D721Med (cell line): ENCODE measurements at regions not wholly inside any gene's neighbourhood (a gene's known extent, or its start where the extent isn't known, plus 50 kb on each side); places are given as distances from the start of the nearest gene placed in this dataset.

Source experiments
- DNase-seq: peaks from one replicate; pipeline ENCODE4 v3.0.0; 2011; ENCODE audit warnings: low spot score; ENCODE audit not compliant: insufficient read length
- FAIRE-seq: peaks from 2 replicates; lab custom pipeline; 2011; peaks lifted over from hg19 to GRCh38; lab: Jason Lieb, UNC
- TF ChIP-seq, protein P1 (sequence below): IDR thresholded peaks from 2 replicates; pipeline ENCODE4 v1.5.1; 2012; ENCODE audit warnings: mild to moderate bottlenecking, control low read depth; ENCODE audit not compliant: insufficient read depth; ENCODE audit errors: missing control alignments

DNA sequence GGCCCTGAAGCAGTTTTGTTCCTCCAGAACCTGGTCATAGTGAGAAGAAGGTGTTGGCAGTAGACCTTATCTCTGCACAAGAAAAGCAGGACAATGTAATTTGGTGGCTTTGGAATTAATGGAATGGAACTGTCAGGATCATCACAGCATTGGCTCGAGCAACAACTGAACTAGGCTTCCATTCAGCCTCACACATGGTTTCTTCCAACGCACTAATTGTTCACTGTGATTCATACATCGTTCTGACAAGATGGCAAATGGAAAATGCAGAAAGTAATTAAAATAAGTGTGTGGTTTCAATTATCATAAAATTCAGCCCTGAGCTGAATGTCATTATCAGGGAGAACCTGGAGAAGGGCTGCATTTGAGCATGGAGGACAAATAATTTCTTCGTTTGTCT is 80.6 kb downstream of the MFSD1 start:
- DNase-seq (no peak), FAIRE-seq (no peak)
- TF ChIP-seq, protein P1, sequence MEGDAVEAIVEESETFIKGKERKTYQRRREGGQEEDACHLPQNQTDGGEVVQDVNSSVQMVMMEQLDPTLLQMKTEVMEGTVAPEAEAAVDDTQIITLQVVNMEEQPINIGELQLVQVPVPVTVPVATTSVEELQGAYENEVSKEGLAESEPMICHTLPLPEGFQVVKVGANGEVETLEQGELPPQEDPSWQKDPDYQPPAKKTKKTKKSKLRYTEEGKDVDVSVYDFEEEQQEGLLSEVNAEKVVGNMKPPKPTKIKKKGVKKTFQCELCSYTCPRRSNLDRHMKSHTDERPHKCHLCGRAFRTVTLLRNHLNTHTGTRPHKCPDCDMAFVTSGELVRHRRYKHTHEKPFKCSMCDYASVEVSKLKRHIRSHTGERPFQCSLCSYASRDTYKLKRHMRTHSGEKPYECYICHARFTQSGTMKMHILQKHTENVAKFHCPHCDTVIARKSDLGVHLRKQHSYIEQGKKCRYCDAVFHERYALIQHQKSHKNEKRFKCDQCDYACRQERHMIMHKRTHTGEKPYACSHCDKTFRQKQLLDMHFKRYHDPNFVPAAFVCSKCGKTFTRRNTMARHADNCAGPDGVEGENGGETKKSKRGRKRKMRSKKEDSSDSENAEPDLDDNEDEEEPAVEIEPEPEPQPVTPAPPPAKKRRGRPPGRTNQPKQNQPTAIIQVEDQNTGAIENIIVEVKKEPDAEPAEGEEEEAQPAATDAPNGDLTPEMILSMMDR = no peak

DNA sequence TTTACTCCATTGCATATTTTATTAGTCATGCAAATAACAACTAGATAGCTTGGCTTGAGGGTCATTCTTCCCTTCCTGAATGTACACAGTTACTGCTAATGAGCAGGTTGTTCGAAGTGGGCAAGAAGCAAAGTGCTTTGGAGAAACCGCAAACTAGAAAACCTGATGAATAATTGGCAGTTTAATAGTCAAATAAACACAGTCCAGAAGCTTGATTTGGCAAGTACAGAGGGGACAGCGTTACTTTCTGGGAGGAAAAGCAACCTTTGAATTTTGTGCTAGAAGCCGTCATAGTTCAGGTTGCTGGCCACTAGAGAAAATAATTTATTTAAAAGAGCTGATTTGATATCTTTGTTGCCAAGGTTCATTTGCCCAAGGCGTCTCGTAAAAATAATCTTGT is 94.9 kb downstream of the MFSD1 start:
- TF ChIP-seq, protein P1 = no peak
- no peak for FAIRE-seq

DNA sequence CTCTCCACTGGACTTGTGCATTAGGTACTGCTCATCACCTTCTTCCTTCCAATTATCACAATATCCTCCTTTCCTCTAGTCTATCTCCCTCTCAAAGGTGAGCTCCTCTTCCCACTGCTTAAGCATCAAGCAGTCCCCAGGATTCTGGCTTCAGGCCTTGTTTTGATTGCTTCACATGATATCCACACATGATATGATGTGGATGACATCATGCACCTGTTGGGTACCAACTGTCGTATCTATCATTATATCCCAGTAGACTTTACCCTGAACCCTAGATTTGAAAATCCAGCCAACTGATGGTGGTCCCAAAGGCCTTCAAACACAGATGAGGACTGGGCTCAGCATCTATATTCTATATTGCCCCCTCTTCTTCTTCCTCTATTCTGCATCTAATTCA is 104.9 kb downstream of the MFSD1 start:
- TF ChIP-seq, protein P1 = no peak
- no peak for DNase-seq
- FAIRE-seq = no peak

More for the DNA sequence above, 94.9 kb downstream of the MFSD1 start:
- DNase-seq = no peak

DNA sequence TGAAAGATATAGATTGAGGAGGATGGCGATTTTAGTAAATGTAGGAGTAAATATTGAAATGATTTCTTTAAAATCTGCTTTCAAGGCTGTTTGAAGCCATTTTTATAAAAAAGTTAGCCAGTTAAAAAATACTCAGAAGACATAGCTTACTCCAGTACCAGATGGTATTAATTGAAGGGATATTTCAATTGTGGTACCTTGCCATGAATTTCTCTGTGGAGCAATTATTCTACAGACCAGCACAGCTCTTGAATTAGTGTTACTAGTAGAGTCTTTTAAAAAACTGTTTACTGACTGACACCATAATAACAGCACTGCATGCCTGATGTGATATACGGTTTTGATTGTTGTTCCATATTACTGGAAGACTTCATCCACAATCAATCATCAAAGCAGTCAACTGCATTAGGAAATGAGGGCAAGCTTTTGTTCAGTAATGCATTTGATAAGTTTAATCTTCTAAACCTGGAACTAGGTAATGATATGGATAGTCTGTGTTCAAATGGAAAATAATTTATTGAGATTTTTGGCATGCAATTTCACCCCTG is 106.4 kb downstream of the MFSD1 start:
- DNase-seq = no peak
- TF ChIP-seq, protein P1 = no peak
- FAIRE-seq = no peak

DNA sequence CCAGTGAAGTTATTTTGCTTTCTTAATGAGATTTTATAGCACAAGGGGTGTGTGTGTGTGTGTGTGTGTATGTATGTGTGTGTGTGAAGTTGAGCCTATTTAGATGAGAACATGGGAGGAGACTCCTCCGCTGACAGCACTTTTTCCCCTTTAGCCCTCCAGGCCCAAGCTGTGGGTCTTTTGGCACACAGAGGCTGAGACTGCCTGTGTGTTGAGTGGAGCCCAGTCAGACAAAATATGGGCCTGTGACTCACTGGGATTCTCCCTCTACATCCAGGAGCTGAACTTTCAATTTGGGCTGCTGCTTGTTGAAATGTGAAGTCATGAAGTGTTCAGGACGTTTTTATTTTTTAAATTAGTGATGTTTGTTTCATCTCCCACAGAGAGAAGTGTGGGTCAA is 108.0 kb downstream of the MFSD1 start:
- DNase-seq = no peak
- FAIRE-seq = no peak
- TF ChIP-seq, protein P1 = no peak

DNA sequence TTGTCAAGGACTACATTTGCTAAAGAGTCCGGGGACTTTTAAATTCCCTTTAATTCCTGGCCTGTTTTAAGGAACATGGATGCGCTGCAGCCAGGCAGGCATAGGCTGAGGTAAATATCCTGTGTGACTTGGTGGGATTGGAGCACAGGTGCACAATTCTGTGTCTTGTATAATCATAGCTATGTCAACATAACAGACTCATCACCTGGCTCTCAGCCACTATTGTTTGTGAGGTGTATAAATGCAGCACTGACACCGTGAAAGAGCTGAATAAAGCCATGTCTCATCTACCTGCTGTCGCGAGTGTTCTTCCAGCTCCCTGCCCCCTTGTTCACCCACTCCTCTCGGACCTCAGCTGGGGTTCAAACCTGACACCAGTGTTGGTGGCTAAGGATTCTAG is 109.7 kb downstream of the MFSD1 start:
- TF ChIP-seq, protein P1 = no peak
- FAIRE-seq = no peak

DNA sequence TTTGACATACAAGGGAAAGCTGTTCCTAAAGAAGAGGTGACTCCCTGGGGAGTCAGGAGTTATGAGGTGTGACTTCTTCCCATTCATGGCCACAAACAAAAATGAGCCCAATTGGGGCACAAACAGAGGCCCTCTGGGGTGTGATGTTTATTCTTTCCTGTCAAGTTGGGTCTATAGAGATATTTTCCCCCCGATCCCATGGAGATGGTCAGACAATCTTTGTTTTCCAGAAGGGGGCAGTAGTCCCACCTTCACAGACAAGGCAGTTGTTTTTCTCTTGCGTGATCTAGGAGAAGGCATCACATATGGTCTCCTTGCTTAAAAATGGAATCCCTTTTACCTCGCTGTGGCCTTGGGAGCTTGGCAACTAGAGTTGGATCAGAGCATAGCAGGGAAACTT is 110.3 kb downstream of the MFSD1 start:
- FAIRE-seq (no peak), DNase-seq (no peak)
- TF ChIP-seq, protein P1 = no peak

More for the DNA sequence above, 109.7 kb downstream of the MFSD1 start:
- DNase-seq = no peak
